ENCODE measurements at regions not wholly inside any gene's neighbourhood (a gene's known extent, or its start where the extent isn't known, plus 50 kb on each side); places are given as distances from the start of the nearest gene placed in this dataset.

DNA sequence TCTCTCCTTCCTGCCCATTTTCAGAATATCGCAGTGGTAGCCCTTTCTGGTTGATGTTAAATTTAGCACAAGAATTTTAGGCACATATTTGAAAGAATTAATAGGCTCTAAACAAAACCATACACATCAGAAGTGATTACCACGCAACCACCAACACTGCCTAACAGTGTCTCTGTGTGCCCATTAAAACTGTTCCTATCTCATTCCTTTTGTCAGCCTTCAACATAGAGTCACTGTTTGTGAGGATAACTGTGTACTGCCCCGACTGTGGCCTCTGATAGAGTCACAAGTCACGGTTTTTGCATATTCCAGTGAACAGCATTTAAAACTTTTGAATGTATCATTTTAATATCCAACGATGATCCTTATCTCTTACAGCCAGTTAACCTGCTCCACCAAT lies 116.8 kb upstream of the TNFAIP3 start:
- TF ChIP-seq YY1 (IDR thresholded peaks at IDR 0.05; ENCODE audit: low read depth): no peak
- TF ChIP-seq MAX (IDR thresholded peaks at IDR 0.05): no peak
- TF ChIP-seq USF1 (IDR thresholded peaks at IDR 0.05): no peak
- no peak for TF ChIP-seq CEBPB (IDR thresholded peaks at IDR 0.05)
- no peak for TF ChIP-seq RAD21 (IDR thresholded peaks at IDR 0.05; ENCODE audit: low read depth)
- TF ChIP-seq TCF12 (IDR thresholded peaks at IDR 0.05; ENCODE audit: low read depth): no peak
- no peak for TF ChIP-seq EP300 (IDR thresholded peaks at IDR 0.05; ENCODE audit: borderline replicate concordance)
- TF ChIP-seq TEAD4 (IDR thresholded peaks at IDR 0.05): no peak
- no peak for TF ChIP-seq REST (IDR thresholded peaks at IDR 0.05; ENCODE audit: low read depth)
- no peak for TF ChIP-seq CREB1 (IDR thresholded peaks at IDR 0.05; ENCODE audit: low read depth)
- TF ChIP-seq FOXM1 (IDR thresholded peaks at IDR 0.05; ENCODE audit: borderline replicate concordance, low read depth): no peak
- no peak for TF ChIP-seq EGR1 (IDR thresholded peaks at IDR 0.05)
- TF ChIP-seq TAF1 (IDR thresholded peaks at IDR 0.05; ENCODE audit: low read depth): no peak
